ENCODE measurements at regions not wholly inside any gene's neighbourhood (a gene's known extent, or its start where the extent isn't known, plus 50 kb on each side); places are given as distances from the start of the nearest gene placed in this dataset.
"Not testable (repeated sequence)": the region's sequence is repeated elsewhere in the genome, so short reads cannot be mapped to it uniquely, and the experiment has no call there.

DNA sequence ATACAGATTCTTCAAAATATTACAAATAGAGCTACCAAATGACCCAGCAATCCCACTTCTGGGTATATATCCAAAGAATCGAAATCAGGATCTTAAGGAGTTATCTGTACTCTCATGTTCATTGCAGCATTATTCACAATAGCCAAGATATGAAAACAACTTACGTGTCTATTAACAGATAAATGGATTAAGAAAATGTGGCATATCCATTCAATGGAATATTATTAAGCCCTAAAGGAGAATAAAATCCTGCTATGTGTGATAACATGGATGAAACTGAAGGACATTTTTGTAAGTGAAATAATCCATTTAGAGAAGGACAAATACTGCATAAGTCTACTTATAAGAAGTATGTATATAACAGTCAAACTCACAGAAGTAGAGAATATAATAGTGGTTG, 450.6 kb downstream of the TMEM232 start:
- DNase-seq (ENCODE audit: extremely low read depth, low read depth, low spot score): no peak

DNA sequence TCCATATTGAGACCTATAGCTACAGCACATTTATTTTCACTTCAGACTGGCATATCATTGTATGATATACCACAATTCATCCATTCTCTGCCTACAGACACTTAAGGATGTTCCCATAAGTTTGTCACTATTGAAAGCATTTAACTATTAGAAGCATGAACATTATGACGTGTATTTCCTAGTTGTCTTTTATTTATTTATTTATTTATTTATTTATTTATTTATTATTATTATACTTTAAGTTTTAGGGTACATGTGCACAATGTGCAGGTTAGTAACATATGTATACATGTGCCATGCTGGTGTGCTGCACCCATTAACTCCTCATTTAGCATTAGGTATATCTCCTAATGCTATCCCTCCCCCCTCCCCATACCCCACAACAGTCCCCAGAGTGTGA, 448.0 kb downstream of the TMEM232 start:
- DNase-seq (ENCODE audit: extremely low read depth, low read depth, low spot score): not testable (repeated sequence)

DNA sequence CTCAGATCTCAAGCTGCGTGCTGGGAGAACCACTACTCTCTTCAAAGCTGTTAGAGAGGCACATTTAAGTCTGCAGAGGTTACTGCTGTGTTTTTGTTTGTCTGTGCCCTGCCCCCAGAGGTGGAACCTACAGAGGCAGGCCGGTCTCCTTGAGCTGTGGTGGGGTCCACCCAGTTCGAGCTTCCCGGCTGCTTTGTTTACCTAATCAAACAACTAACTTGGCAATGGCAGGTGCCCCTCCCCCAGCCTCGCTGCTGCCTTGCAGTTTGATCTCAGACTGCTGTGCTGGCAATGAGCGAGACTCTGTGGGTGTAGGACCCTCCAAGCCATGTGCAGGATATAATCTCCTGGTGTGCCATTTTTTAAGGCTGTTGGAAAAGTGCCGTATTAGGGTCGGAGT, 442.4 kb downstream of the TMEM232 start:
- DNase-seq (ENCODE audit: extremely low read depth, low read depth, low spot score): not testable (repeated sequence)

DNA sequence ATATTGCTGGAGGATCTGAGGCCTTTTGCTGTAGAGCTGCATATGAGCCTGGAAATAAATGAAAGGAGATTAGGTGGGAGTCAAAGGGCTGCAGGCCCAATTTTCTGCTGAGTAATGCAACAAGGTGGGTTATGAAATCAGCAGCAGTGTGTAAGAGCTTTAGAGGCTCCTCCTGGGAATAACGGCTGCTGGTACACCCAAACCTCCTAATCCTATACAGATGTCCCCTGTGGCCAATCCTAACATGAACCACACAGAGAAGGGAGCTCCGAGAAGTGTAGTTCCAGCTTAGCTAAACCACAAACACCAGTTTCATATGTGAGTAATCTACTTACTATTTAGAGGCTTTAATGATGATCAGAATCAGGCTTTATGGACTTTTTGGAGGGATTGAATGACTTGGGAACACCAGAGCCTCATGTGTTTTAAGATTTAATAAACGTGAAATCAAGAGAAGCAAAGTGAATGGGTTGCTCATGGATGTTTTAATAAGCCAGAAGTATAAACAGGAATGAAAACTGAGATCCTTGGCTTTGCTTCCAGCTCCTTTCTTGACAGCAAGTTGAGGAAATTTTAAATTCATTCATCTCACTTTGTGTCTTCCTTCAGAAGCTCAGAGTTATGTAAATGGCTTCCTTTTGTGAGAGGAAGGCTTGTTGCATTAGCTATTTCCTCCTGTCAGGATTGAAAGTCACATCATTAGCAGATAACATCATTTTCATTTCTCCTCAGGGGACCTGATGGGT, 437.5 kb downstream of the TMEM232 start:
- no peak for DNase-seq (ENCODE audit: extremely low read depth, low read depth, low spot score)

DNA sequence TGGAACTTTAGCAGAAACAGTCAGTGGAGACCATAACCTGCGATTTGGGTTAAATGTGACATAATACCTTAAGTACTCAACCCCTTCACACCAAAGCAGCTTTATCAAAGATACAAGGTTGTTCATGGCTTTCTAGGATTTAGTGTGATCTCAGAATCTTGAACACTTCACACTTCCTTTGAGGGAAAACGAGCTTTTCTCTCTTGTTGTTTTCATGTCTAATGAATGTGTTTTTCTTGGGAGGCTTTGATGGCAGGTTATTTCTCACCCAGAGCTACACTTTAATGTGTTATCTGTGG, 437.0 kb downstream of the TMEM232 start:
- DNase-seq (ENCODE audit: extremely low read depth, low read depth, low spot score): no peak

DNA sequence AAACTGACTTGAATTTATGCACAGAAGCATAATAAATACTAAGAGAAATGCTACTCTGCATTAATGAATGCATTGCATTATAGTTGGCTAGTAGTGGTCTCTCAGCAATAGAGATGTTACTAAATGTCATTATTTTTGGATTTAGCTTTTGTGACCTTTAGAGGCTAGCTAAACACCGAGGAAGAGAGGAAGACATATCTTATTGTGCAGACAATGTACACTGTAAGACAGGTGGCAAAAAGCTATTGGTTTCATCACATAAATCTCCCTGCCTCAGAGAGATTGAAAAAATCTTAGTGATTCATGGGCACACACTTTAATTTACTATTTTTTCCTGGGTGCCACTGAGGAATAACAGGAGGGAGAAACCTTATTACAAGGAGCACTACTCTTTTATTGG, 435.9 kb downstream of the TMEM232 start:
- no peak for DNase-seq (ENCODE audit: extremely low read depth, low read depth, low spot score)

DNA sequence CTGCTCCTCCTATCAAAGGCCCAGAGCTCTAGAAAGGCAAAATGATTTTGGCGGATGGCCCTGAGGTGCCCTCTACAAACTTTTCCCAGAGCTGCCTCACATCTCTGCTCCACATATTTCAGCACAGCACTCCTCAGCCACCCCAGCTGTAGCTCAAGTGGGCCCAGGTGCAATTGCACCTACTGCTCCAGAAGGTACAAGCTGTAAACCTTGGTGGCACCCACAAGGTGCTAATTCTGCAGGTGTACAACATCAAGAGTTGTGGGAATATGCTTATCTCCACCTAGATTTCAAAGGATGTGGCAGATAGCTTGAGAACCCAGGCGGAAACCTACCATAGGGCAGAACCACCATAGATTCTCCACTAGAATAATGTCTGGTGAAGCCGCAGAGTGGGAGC, 432.2 kb downstream of the TMEM232 start:
- no peak for DNase-seq (ENCODE audit: extremely low read depth, low read depth, low spot score)

DNA sequence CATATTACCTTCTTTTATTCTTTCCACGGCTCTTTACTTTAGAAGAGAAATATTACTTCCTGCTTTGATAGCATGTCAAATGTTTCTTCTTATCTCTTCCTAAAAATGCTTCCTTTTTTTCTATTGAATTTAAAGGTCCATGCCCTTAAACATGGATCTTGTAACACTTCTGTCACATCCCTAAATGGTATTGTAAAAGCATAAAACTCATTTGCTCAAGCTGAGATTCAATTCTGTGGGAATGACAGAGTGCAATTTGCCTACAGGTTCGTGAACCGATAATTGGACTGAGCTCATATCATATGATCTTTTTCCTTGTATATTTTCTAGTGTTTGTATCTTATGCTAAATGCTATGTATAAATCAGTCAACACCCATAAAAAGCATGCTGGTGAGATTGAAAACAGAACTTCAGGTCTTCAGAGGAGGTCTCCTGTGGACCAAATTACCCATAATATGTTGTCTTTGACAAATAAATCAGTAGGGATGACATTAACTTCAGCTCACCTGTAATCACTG, 429.3 kb downstream of the TMEM232 start:
- DNase-seq (ENCODE audit: extremely low read depth, low read depth, low spot score): no peak

DNA sequence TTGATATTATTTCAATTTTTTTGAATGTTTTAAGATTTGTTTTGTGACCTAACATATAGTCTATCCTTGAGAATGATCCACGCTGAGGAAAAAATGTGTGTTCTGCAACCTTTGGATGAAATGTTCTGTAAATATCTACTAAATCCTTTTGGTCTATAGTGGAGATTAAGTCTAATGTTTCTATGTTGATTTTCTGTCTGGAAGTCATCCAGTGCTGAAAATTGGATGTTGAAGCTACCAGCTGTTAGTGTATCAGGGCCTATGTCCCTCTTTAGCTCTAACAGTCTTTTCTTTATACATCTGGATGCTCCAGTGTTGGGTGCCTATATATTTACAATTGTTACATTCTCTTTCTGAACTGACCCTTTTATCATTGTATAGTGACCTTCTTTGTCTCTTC, 422.3 kb downstream of the TMEM232 start:
- no peak for DNase-seq (ENCODE audit: extremely low read depth, low read depth, low spot score)

DNA sequence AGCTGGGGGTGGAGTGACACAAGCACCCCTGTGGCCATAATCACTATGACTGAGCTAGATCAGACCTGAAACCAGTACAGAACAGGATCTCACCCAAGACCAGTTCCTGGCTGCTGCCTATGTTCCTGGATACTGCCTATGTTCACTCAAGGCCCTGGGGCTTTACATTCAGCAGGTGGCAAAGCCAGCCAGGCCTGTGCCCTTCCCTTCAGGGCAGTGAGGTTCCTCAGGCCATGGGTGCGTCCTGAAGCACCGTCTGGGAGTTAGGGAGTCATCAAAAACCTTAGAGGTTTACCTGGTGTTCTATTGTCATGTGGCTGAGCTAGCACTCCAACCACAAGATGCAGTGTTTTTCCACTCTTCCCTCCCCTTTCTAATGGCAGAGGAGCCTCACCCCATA, 419.8 kb downstream of the TMEM232 start:
- DNase-seq (ENCODE audit: extremely low read depth, low read depth, low spot score): no peak

DNA sequence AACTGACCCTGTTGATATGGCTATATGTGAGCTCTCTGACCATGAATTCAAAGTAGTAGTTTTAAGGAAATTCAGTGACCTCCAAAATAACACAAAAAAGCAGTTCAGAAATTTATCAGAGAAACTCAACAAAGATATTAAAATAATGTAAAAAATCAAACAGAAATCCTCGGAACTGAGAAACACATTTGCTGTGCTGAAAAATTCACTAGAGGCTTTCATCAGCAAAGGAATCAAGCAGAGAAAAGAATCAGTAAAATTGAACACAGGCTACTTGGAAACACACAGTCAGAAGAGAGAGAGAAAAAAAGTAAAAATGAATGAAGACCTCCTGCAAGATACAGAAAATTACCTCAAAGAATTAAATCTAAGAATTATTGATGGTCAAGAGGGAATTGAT, 417.2 kb downstream of the TMEM232 start:
- DNase-seq (ENCODE audit: extremely low read depth, low read depth, low spot score): no peak

DNA sequence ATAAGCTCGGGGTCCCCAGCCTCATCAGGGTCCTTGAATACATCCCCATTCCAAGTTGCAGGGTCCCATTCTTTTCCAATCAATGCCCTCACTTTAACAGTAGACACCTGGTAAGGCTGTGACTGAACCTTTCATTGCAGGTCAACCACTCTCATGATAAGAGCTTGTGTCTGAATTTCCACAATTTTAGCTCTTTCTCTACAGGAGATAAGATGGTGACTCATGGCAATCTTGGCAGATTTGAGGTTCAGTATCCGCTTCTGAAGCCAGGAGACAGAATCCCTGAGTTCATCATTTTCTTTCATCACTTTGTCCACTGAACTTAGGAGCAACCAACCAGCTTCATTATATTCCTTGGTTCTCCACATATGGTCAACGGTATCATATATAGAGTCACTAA, 409.9 kb downstream of the TMEM232 start:
- not testable (repeated sequence) for DNase-seq (ENCODE audit: extremely low read depth, low read depth, low spot score)

DNA sequence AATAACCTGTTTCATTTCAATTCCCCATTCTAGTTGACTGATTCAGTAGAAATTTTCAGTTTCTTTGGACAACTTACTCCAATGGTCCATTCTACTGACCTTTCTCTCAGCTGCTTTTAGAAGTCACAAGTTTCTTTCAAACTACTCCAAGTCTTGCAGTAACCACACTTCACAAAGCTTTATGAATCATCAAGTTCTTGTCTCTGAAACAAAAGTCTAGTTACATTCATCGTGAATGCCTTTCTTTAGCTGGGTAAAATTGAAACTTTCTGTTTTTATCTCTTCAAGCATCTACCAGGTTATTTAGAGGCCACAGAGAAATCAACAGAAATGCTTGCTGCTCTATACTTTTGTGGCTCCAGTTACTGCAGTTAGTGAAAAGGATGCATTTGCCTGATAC, 405.4 kb downstream of the TMEM232 start:
- no peak for DNase-seq (ENCODE audit: extremely low read depth, low read depth, low spot score)

DNA sequence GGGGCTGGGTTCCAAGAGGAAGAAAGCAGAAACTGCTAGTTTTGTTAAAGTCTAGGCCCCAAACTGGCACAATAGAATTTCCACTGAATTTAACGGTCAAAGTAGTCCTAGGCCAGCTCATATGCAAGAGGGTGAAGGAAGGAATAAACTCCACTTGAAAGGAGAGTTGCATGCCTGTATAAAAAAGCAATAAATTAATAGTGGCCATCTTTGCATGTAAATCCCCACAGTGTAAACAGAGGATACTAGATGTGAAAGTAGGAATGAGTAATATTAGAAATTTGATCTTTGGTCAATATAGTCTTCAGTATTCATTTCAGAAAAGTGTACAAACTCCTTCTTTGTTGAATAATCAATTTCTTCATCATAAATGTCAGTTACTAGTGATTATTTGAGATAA, 403.1 kb downstream of the TMEM232 start:
- no peak for DNase-seq (ENCODE audit: extremely low read depth, low read depth, low spot score)

DNA sequence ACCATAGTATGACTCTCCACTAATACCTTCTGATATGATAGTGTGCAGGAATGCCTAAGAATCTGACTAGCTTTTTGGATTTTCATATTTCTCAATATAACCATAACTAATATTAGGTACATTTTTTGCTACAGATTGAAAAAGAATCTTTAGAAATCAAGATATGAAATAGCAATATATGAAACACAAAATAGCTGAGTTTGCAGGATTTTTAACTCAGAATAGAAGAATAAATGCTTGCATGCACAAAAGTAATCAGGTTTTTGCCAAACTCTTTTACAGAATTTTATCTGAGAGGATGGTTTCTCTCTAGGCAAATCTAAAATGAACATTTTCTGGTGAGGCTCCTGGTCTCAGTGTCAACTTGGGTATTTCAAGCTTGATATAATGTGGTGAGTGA, 402.6 kb downstream of the TMEM232 start:
- DNase-seq (ENCODE audit: extremely low read depth, low read depth, low spot score): no peak

DNA sequence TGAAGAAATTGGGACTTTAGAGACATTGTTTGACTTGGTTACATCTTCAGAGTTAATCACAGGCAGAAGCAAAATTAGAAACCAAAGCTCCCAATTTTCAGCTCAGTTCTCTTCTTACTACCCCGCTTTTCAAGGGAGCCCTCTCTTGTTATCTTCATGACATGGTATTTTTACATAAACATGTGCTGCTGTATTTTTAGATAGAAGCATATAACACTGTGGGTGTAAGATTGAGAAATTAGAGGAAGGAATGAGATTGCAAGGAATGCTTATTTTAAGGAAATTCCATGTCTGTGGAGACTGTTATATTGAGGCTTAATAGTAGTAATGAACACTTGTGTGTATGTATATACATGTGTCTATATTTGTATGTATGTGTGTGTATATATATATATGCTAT, 401.6 kb downstream of the TMEM232 start:
- DNase-seq (ENCODE audit: extremely low read depth, low read depth, low spot score): no peak

DNA sequence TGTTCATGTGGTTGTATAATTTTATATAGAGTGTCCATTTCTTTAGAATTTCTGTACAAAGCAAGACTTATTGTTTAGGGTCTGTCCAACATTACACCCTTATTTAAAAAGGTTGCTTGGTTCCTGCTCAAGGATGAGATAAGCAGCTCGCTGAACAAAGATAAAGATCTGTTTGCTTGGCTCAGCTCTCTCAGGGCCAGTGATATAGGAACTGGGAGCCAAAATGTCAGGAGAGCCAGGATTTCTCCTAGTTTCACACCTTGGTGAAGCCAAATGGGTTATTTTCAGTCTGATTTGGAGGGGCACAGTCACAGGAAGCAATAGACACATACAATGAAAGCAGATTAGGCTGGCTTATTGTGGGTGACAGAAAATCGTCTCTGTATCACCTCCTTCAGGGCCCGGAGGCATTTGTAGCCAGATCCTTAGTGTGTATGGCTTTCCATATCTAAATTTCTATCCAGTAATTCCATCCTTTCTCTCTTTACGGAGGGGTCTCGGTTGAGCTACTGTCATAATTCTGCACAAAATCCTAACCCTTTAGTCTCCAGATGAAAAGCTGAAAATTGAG, 396.4 kb downstream of the TMEM232 start:
- no peak for DNase-seq (ENCODE audit: extremely low read depth, low read depth, low spot score)

DNA sequence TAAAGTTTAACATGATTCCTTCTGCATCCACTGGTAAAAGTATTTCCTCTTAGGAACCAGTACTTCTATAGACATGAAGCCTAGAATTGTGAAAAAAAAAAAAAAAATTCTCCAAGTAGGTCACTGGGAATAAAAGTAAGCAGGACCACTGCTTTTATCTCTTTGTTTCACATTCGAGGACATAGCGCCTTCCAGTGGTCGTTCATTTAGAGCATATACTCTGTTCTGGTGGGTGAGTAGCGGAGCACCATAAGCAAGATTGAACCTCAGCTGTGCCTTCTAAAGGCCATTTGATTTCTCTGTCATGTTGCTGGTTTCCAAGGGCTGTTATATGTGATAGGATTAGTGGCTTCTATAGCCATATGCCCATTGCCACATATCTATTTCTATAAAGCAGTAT, 393.1 kb downstream of the TMEM232 start:
- DNase-seq (ENCODE audit: extremely low read depth, low read depth, low spot score): no peak

DNA sequence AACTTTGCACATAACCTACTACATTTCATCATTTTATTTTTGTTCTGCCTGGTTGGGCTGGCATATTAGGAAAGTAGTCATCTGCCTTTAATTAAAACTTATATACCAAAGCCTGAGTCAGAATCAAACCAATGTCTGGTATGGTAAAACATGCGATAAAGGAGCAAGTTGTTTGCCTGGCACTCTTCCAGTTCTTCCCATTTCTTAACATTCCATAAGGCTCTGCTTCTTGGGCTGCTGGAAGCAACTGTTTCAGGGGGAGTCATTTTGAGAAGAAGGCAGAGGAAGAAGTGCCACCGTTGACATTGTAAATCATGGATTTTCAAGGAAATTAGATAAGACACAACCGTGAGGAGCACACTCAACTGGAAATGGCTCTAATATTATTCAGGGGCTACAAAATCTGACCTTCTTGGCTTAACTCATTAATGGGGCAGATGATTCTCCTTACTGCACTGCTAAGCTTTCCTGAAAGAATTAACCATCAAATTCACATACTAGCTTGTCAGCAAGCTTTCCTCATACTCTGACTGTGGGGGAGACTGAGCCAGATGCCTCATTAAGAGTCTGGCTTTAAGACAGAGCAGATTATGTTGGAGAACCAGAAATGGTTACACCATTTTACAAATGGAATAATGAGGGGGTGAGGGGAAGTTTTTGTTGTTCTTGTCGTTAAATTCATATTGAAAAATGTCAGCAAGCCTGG, 391.0 kb downstream of the TMEM232 start:
- DNase-seq (ENCODE audit: extremely low read depth, low read depth, low spot score): no peak

DNA sequence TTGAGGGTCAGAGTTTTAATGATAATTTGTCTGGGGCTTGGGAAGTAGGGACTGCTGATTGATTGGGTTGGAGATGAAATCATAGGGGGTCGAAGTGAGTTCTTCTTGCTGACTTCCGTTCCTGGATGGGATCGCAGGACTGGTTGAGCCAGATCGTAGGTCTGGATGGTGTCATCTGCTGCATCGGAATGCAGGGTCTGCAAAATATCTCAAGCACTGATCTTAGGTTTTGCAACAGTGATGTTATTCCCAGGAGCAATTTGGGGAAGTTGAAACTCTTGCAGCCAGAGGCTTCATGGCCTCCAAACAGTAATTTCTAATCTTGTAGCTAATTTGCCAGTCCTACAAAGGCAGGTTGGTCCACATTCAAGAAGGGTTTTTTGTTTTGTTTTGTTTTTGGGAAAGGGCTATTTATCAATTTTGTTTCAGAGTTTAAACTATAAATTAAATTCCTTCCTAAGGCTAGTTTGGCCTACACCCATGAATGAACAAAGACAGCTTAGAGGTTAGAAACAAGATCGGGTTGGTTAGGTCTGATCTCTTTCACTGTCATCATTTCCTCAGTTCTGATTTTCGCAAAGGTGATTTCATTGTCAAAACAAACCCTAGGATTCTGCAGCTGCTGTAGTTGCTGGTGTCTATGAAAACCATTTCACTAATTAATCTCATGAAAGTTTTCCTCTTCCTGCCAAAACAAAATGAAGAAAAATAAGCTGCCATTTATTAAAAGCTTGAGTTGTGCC, 388.0 kb downstream of the TMEM232 start:
- DNase-seq (ENCODE audit: extremely low read depth, low read depth, low spot score): no peak

DNA sequence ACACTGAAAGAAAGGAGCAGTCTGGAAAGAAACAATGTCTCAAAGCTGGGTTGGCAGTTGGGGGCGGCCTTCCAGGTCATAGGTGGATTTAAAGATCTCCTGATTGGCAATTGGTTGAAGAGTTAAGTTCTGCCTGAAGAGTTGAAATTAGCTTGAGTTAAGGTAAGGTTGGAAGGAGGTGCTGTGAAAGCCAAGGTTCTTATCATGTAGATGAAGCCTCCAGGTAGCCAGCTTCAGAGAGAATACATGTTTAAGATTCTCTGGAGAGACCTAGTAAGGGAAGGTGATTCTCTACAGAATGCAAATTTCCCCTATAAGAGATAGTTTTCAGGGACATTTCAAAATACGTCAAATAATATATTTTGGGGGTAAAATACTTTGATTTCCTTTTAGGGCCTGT, 387.1 kb downstream of the TMEM232 start:
- DNase-seq (ENCODE audit: extremely low read depth, low read depth, low spot score): no peak

DNA sequence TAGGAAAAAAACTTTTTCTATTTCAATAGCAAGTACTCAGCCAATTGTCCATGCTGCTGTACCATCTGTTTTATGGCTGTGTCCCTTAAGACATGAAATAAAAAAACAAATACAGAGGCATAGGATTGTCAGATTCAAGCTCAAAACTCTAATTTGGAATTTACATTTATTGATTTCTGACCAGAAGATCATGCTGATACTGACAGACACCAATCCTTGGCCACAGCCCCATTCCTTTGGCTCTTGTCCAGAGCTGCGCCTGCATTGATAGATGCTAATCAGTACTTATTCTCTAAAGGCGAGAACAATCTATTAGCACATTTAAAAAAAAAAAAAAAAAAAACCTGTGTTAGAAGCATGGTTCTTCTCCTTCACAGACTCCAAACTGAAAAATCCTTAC, 384.6 kb downstream of the TMEM232 start:
- DNase-seq (ENCODE audit: extremely low read depth, low read depth, low spot score): no peak

Measured in glomerular endothelial cell (primary cell).